ENCODE measurements at regions not wholly inside any gene's neighbourhood (a gene's known extent, or its start where the extent isn't known, plus 50 kb on each side); places are given as distances from the start of the nearest gene placed in this dataset.

- TF ChIP-seq CTCF (IDR thresholded peaks at IDR 0.05) (no peak), POLR2A (IDR thresholded peaks at IDR 0.05) (no peak)
These were observed 481.7 kb upstream of the PAPPA start for GRCh38 chr9:115671963-115672305.

Data from upper lobe of left lung (tissue), 4 donors.